SK-N-SH treated with all-trans-retinoic acid at 6 μM for 48 hours (cell line): ENCODE measurements at regions not wholly inside any gene's neighbourhood (a gene's known extent, or its start where the extent isn't known, plus 50 kb on each side); places are given as distances from the start of the nearest gene placed in this dataset.

ENCODE experiments used
- ATAC-seq: fragments of 200-7000 bp; cut with Tn5 transposase; 3 replicates; pipeline ENCODE4 v1.9.1; 2020; ENCODE audit warnings: mild to moderate bottlenecking, moderate library complexity
- ARNTL ChIP-seq: fragments of 450-650 bp; formaldehyde crosslinking; IDR thresholded peaks from 2 replicates; pipeline ENCODE4 v1.5.0; 2020; ENCODE audit warnings: low read depth, mild to moderate bottlenecking, moderate library complexity, borderline replicate concordance
- BACH2 ChIP-seq: fragments of 250-450 bp; sonication (Bioruptor Pico); IDR thresholded peaks from 2 replicates; pipeline ENCODE4 v1.9.0; 2021; ENCODE audit warnings: mild to moderate bottlenecking, borderline replicate concordance
- GLIS3 ChIP-seq: fragments of 250-450 bp; sonication (Bioruptor Pico); IDR thresholded peaks from 2 replicates; pipeline ENCODE4 v1.5.0; 2020; ENCODE audit warnings: mild to moderate bottlenecking, moderate library complexity
- ISL1 ChIP-seq: fragments of 250-450 bp; sonication (Bioruptor Pico); IDR thresholded peaks from 2 replicates; pipeline ENCODE4 v2.1.2; 2022; ENCODE audit warnings: mild to moderate bottlenecking, moderate library complexity
- OSR1 ChIP-seq: fragments of 250-450 bp; sonication (Bioruptor Pico); IDR thresholded peaks from 2 replicates; pipeline ENCODE4 v1.8.0; 2022; ENCODE audit warnings: moderate library complexity, mild to moderate bottlenecking, inconsistent platforms
- PPARA ChIP-seq: fragments of 250-450 bp; sonication (Bioruptor Pico); IDR thresholded peaks from 2 replicates; pipeline ENCODE4 v1.5.0; 2020; ENCODE audit warnings: mild to moderate bottlenecking, borderline replicate concordance
- SNAI2 ChIP-seq: fragments of 250-450 bp; sonication (Bioruptor Pico); IDR thresholded peaks from 2 replicates; pipeline ENCODE4 v1.5.0; 2020; ENCODE audit warnings: mild to moderate bottlenecking, moderate library complexity
- TCF4 ChIP-seq: fragments of 250-450 bp; sonication (Bioruptor Pico); IDR thresholded peaks from 2 replicates; pipeline ENCODE4 v1.8.0; 2021; ENCODE audit warnings: mild to moderate bottlenecking, moderate library complexity, borderline replicate concordance
- TOX ChIP-seq: fragments of 250-450 bp; sonication (Bioruptor Pico); IDR thresholded peaks from 2 replicates; pipeline ENCODE4 v1.8.0; 2021; ENCODE audit warnings: mild to moderate bottlenecking, moderate library complexity, borderline replicate concordance
- ZC3H10 ChIP-seq: fragments of 250-450 bp; sonication (Bioruptor Pico); IDR thresholded peaks from 2 replicates; pipeline ENCODE4 v1.5.1; 2021; ENCODE audit warnings: mild to moderate bottlenecking, moderate library complexity
- ZFP3 ChIP-seq: fragments of 250-450 bp; sonication (Bioruptor Pico); IDR thresholded peaks from 2 replicates; pipeline ENCODE4 v1.5.0; 2020; ENCODE audit warnings: mild to moderate bottlenecking, moderate library complexity
- ZFP30 ChIP-seq: fragments of 450-650 bp; formaldehyde crosslinking; IDR thresholded peaks from 2 replicates; pipeline ENCODE4 v1.5.0; 2022; ENCODE audit warnings: mild to moderate bottlenecking, moderate library complexity
- ZNF565 ChIP-seq: fragments of 450-650 bp; formaldehyde crosslinking; conservative IDR thresholded peaks from 2 replicates; pipeline ENCODE4 v1.5.0; 2020; ENCODE audit warnings: low read depth, mild to moderate bottlenecking, moderate library complexity
- ZNF70 ChIP-seq: fragments of 450-650 bp; formaldehyde crosslinking; IDR thresholded peaks from 2 replicates; pipeline ENCODE4 v1.5.0; 2020; ENCODE audit warnings: mild to moderate bottlenecking, moderate library complexity
- ZNF8 ChIP-seq: fragments of 450-650 bp; formaldehyde crosslinking; IDR thresholded peaks from 2 replicates; pipeline ENCODE4 v1.5.0; 2020; ENCODE audit warnings: mild to moderate bottlenecking, moderate library complexity
- TF ChIP-seq, protein P1 (sequence below): fragments of 250-450 bp; sonication (Bioruptor Pico); IDR thresholded peaks from 2 replicates; pipeline ENCODE4 v1.8.0; 2021; ENCODE audit warnings: low read depth, mild to moderate bottlenecking, moderate library complexity, borderline replicate concordance
- TF ChIP-seq, protein P2 (sequence below): fragments of 250-450 bp; sonication (Bioruptor Pico); IDR thresholded peaks from 2 replicates; pipeline ENCODE4 v1.5.1; 2021; ENCODE audit warnings: mild to moderate bottlenecking, moderate library complexity
- TF ChIP-seq, protein P3 (sequence below): fragments of 250-450 bp; sonication (Bioruptor Pico); IDR thresholded peaks from 2 replicates; pipeline ENCODE4 v1.5.1; 2020; ENCODE audit warnings: low read depth, mild to moderate bottlenecking, moderate library complexity
- TF ChIP-seq, protein P4 (sequence below): fragments of 250-450 bp; sonication (Bioruptor Pico); IDR thresholded peaks from 2 replicates; pipeline ENCODE4 v1.5.0; 2020; ENCODE audit warnings: mild to moderate bottlenecking, moderate library complexity

DNA sequence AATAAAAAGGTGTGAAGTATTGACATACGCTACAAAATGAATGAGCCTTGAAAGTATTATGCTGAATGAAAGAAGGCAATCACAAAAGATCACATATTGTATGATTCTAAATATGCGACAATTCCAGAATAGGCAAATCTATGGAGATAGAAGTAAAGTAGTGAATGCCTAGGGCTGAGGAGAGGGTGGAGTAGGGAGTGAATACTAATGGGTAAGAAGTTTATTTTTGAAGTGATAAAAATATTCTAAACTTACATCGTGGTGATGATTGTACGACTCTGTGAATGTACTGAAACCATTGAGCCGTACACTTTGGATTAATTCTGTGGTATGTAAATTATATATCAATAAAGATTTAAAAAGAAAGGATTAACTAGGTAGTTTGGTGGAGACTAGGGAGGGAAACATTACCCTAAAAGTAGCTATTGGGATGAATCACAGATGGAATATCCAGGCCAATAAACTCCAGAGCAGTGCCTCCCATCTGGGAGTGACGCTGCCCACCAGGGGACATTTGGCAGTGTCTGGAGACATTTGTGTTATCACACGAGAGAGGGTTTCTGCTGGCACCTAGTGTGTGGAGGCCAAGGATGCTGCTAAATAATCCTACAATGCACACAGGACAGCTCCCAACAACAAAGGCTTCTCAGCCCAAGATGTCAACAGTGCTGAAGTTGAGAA lies 214.2 kb upstream of the PCSK2 start (continued):
- TF ChIP-seq, protein P1, sequence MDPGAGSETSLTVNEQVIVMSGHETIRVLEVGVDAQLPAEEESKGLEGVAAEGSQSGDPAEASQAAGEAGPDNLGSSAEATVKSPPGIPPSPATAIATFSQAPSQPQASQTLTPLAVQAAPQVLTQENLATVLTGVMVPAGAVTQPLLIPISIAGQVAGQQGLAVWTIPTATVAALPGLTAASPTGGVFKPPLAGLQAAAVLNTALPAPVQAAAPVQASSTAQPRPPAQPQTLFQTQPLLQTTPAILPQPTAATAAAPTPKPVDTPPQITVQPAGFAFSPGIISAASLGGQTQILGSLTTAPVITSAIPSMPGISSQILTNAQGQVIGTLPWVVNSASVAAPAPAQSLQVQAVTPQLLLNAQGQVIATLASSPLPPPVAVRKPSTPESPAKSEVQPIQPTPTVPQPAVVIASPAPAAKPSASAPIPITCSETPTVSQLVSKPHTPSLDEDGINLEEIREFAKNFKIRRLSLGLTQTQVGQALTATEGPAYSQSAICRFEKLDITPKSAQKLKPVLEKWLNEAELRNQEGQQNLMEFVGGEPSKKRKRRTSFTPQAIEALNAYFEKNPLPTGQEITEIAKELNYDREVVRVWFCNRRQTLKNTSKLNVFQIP, result no peak
- TF ChIP-seq GLIS3 (CRISPR knock-in tag), result no peak
- TF ChIP-seq, all 23 proteins: peak for 0

DNA sequence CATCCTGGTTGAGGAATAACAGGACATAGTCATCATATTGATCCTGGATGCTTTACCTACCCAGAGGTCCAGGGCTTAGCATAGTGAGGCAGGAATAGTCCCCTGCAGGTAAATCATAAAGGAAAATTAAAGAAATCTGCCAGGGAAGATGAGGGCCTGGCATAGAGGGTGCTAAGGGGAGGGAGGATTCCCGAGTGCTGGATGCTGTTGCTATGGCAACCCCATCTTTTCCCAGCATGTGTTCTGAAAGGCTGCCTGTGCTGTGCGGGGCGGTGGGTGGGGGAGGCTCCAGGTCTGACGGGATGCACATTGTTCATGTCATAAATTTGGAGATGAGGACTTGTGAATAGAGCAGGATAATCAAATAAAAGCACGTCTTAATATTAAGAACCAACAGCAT lies 212.6 kb upstream of the PCSK2 start:
- TF ChIP-seq ZNF565 (no peak), ZNF70 (CRISPR knock-in tag) (no peak), BACH2 (no peak), SNAI2 (CRISPR knock-in tag) (no peak), ZFP30 (CRISPR knock-in tag) (no peak), ZC3H10 (CRISPR knock-in tag) (no peak), ZNF8 (CRISPR knock-in tag) (no peak), TOX (CRISPR knock-in tag) (no peak), TCF4 (CRISPR knock-in tag) (no peak)
- no peak for ATAC-seq

DNA sequence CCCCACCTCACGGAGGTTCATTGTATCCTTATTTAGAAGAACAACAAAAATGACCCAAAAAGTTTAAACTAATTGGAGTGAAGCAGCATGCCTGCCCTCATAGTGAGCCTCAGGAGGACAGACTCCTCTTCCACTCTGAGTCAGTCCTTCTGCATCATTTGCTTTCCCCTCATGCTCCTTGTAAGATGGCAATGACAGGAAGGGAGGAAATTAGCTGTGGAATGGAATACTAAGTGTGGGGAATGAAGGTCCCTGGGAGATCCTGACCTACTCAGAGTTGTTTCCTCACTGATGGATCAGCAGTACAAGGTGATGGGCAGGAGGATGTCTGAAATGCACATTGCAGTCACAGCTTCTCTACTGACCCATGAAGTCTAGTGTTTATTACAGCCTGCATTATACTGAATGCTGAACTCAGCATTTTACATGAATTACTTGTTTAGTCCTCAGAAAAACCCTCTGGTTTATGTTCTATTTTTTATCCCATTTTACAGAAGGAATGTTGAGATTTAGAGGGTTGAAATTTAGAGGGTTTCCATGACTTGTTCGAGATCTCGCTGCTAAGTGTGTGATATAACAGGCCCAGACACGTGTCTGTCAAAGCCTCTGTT lies 212.0 kb upstream of the PCSK2 start:
- TF ChIP-seq GLIS3 (CRISPR knock-in tag) (no peak), TOX (CRISPR knock-in tag) (no peak), SNAI2 (CRISPR knock-in tag) (no peak), ZNF8 (CRISPR knock-in tag) (no peak), OSR1 (CRISPR knock-in tag) (no peak), ARNTL (CRISPR knock-in tag) (no peak), PPARA (CRISPR knock-in tag) (no peak), ZFP3 (CRISPR knock-in tag) (no peak), ZC3H10 (CRISPR knock-in tag) (no peak), ZFP30 (CRISPR knock-in tag) (no peak)
- TF ChIP-seq, protein P2, sequence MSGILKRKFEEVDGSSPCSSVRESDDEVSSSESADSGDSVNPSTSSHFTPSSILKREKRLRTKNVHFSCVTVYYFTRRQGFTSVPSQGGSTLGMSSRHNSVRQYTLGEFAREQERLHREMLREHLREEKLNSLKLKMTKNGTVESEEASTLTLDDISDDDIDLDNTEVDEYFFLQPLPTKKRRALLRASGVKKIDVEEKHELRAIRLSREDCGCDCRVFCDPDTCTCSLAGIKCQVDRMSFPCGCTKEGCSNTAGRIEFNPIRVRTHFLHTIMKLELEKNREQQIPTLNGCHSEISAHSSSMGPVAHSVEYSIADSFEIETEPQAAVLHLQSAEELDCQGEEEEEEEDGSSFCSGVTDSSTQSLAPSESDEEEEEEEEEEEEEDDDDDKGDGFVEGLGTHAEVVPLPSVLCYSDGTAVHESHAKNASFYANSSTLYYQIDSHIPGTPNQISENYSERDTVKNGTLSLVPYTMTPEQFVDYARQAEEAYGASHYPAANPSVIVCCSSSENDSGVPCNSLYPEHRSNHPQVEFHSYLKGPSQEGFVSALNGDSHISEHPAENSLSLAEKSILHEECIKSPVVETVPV (CRISPR knock-in tag), result no peak
- TF ChIP-seq, protein P1, result no peak
- TF ChIP-seq, protein P3, sequence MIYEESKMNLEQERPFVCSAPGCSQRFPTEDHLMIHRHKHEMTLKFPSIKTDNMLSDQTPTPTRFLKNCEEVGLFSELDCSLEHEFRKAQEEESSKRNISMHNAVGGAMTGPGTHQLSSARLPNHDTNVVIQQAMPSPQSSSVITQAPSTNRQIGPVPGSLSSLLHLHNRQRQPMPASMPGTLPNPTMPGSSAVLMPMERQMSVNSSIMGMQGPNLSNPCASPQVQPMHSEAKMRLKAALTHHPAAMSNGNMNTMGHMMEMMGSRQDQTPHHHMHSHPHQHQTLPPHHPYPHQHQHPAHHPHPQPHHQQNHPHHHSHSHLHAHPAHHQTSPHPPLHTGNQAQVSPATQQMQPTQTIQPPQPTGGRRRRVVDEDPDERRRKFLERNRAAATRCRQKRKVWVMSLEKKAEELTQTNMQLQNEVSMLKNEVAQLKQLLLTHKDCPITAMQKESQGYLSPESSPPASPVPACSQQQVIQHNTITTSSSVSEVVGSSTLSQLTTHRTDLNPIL (CRISPR knock-in tag), result no peak
- TF ChIP-seq, protein P4, sequence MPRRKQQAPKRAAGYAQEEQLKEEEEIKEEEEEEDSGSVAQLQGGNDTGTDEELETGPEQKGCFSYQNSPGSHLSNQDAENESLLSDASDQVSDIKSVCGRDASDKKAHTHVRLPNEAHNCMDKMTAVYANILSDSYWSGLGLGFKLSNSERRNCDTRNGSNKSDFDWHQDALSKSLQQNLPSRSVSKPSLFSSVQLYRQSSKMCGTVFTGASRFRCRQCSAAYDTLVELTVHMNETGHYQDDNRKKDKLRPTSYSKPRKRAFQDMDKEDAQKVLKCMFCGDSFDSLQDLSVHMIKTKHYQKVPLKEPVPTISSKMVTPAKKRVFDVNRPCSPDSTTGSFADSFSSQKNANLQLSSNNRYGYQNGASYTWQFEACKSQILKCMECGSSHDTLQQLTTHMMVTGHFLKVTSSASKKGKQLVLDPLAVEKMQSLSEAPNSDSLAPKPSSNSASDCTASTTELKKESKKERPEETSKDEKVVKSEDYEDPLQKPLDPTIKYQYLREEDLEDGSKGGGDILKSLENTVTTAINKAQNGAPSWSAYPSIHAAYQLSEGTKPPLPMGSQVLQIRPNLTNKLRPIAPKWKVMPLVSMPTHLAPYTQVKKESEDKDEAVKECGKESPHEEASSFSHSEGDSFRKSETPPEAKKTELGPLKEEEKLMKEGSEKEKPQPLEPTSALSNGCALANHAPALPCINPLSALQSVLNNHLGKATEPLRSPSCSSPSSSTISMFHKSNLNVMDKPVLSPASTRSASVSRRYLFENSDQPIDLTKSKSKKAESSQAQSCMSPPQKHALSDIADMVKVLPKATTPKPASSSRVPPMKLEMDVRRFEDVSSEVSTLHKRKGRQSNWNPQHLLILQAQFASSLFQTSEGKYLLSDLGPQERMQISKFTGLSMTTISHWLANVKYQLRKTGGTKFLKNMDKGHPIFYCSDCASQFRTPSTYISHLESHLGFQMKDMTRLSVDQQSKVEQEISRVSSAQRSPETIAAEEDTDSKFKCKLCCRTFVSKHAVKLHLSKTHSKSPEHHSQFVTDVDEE (CRISPR knock-in tag), result no peak
- no peak for ATAC-seq

DNA sequence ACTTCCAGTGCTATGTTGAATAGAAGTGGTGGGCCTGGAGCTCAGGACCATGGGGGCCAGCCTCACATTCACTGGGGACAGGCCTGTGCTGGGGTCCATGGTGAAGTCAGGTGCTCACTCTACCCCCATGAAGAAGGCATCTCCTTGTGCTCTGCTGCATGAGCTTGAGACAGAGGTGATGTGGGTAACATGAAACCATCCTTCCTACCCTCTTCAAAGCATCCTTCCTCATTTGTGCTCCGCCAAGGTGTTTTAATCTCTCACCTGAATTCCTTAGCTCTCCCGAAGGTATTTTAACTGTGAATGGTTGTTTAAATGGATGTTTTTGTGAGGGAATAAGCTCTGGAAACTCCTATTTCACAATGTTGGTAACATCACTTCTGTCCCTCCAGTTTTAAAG lies 209.6 kb upstream of the PCSK2 start:
- TF ChIP-seq, protein P2 (CRISPR knock-in tag), result no peak
- no peak for TF ChIP-seq ZNF70 (CRISPR knock-in tag)
- no peak for TF ChIP-seq BACH2
- TF ChIP-seq ZFP3 (CRISPR knock-in tag), result no peak
- TF ChIP-seq ZFP30 (CRISPR knock-in tag), result no peak
- TF ChIP-seq, protein P4 (CRISPR knock-in tag), result no peak
- TF ChIP-seq ISL1 (CRISPR knock-in tag), result no peak
- ATAC-seq, result no peak
